SK-N-SH treated with all-trans-retinoic acid at 6 μM for 48 hours (cell line): ENCODE measurements at regions not wholly inside any gene's neighbourhood (a gene's known extent, or its start where the extent isn't known, plus 50 kb on each side); places are given as distances from the start of the nearest gene placed in this dataset.

Experiments
- ZNF565 ChIP-seq: fragments of 450-650 bp; formaldehyde crosslinking; conservative IDR thresholded peaks from 2 replicates; pipeline ENCODE4 v1.5.0; 2020; ENCODE audit warnings: low read depth, mild to moderate bottlenecking, moderate library complexity
- ZNF8 ChIP-seq: fragments of 450-650 bp; formaldehyde crosslinking; IDR thresholded peaks from 2 replicates; pipeline ENCODE4 v1.5.0; 2020; ENCODE audit warnings: mild to moderate bottlenecking, moderate library complexity

DNA sequence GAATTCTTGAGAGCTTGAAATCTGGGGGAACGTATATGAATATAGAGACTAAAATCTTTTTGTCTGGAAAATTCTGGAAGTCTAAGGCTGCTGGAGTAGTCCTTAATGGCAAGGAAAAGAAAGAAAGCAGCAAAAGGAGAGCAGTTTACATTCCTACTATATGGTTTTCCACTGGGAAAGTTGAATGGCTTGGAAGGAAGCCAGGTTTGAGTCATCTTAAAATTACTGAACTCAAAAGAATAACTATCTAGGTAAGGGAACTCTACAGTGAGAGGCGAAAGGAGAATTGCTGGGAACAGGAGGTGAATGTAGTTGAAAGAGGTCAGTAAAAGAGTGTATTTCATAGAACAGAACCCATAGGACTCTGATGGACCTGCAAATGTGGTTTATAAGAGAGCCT is 258.1 kb upstream of the EDIL3 start:
- TF ChIP-seq ZNF565 (CRISPR knock-in tag) = no peak
- TF ChIP-seq ZNF8 (CRISPR knock-in tag) = no peak
